GM12878 (cell line): ENCODE measurements at regions not wholly inside any gene's neighbourhood (a gene's known extent, or its start where the extent isn't known, plus 50 kb on each side); places are given as distances from the start of the nearest gene placed in this dataset.

Experiments
- BMI1 ChIP-seq: fragments of 450-650 bp; IDR thresholded peaks from 2 replicates; pipeline ENCODE4 v1.6.1; 2016; ENCODE audit warnings: mild to moderate bottlenecking, moderate library complexity, borderline replicate concordance
- JUND ChIP-seq: IDR thresholded peaks from 2 replicates; pipeline ENCODE4 v1.6.1; 2012; ENCODE audit warnings: low read depth, mild to moderate bottlenecking, low read length, improper control_type of control experiment, moderate library complexity
- KDM1A ChIP-seq: fragments of 200-600 bp; sonication (generic); IDR thresholded peaks from 2 replicates; pipeline ENCODE4 v1.6.1; 2016; ENCODE audit warnings: borderline replicate concordance
- MEF2B ChIP-seq: fragments of 450-650 bp; IDR thresholded peaks from 2 replicates; pipeline ENCODE4 v1.6.1; 2018; ENCODE audit warnings: mild to moderate bottlenecking, moderate library complexity; ENCODE audit not compliant: partially characterized antibody, poor library complexity, severe bottlenecking
- MYB ChIP-seq: fragments of 150-350 bp; IDR thresholded peaks from 2 replicates; pipeline ENCODE4 v1.6.1; 2014; ENCODE audit warnings: mild to moderate bottlenecking, low read depth, low read length, borderline replicate concordance
- PAX8 ChIP-seq: fragments of 450-650 bp; IDR thresholded peaks from 2 replicates; pipeline ENCODE4 v1.6.1; 2017; ENCODE audit warnings: mild to moderate bottlenecking, moderate library complexity
- RAD51 ChIP-seq: fragments of 450-650 bp; IDR thresholded peaks from 2 replicates; pipeline ENCODE4 v1.6.1; 2016; ENCODE audit warnings: moderate library complexity, mild to moderate bottlenecking, inconsistent platforms
- ZBTB40 ChIP-seq: fragments of 450-650 bp; IDR thresholded peaks from 2 replicates; pipeline ENCODE4 v1.6.1; 2016; ENCODE audit warnings: mild to moderate bottlenecking, moderate library complexity, borderline replicate concordance
- TF ChIP-seq, protein P1 (sequence below): IDR thresholded peaks from 2 replicates; pipeline ENCODE4 v1.6.1; 2011; ENCODE audit warnings: mild to moderate bottlenecking, low read depth, low read length, moderate library complexity; ENCODE audit not compliant: insufficient replicate concordance

DNA sequence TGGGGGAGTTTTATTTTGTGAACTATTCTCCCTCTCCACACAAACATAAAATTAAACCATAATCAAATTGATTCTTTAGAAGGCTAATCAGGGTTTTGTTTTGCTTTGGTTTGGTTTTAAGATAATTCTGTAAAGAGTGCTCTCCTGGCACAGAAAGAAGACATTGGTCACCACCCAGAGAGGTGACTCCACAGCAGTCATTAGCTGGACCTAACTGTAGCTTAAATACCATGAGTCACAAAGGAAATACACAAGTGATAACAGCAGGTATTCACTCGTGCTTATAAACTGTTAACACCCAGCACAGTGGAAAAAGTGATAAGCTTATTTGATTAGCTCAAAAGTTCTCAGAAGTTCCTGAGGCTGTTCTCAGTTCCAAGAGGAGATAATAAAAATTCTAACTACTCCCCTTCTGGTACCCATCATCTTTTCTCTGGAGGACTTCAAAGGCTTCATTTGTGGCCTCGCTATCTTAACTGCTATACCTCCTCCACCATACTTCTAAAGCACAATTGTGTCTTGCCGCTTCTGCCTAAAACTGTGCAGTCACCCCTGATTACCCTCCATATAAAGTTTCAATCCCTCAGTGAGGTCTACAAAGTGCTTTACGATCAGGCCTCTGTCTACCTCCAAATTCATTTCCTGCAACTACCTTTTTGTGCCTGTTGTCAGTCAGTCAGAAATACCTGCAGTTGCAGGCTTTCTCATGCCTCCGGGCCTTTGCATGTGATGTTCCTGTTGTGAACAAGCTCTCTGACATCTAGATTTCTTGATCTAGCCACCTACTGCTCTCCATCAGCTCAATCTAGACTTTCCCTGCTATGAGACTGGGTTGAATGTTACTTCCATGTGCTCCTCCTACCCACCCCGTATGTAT, 201.1 kb downstream of the SAMD5 start (continued):
- no peak for TF ChIP-seq MYB
- no peak for TF ChIP-seq RAD51
- no peak for TF ChIP-seq BMI1
- TF ChIP-seq, protein P1, sequence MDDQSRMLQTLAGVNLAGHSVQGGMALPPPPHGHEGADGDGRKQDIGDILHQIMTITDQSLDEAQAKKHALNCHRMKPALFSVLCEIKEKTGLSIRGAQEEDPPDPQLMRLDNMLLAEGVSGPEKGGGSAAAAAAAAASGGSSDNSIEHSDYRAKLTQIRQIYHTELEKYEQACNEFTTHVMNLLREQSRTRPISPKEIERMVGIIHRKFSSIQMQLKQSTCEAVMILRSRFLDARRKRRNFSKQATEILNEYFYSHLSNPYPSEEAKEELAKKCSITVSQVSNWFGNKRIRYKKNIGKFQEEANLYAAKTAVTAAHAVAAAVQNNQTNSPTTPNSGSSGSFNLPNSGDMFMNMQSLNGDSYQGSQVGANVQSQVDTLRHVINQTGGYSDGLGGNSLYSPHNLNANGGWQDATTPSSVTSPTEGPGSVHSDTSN: no peak
- TF ChIP-seq JUND: no peak
- TF ChIP-seq MEF2B: no peak
- no peak for TF ChIP-seq PAX8
- no peak for TF ChIP-seq ZBTB40
- no peak for TF ChIP-seq KDM1A
